Activated CD4-positive, alpha-beta memory T cell treated with anti-CD3 and anti-CD28 coated beads for 36 hours (primary cell): ENCODE measurements at regions not wholly inside any gene's neighbourhood (a gene's known extent, or its start where the extent isn't known, plus 50 kb on each side); places are given as distances from the start of the nearest gene placed in this dataset.
"Not testable (repeated sequence)": the region's sequence is repeated elsewhere in the genome, so short reads cannot be mapped to it uniquely, and the experiment has no call there.

Experiments
- CTCF ChIA-PET: fragments of 350-600 bp; sonication (Branson Sonifier 250); formaldehyde crosslinking; loops from one replicate; lab custom pipeline; 2021; ENCODE audit warnings: antibody characterized with exemption, inconsistent platforms; lab: Charles Lee
- POLR2A ChIA-PET: fragments of 350-600 bp; sonication (Branson Sonifier 250); formaldehyde crosslinking; loops from one replicate; lab custom pipeline; 2021; ENCODE audit warnings: antibody characterized with exemption; lab: Charles Lee
- DNase-seq: peaks from one replicate; pipeline ENCODE4 v3.0.0-alpha.2; 2020
- H3K27ac Mint-ChIP-seq: one replicate; pipeline ENCODE4 v1.8.0; 2021; ENCODE audit warnings: mixed read lengths
- H3K27me3 Mint-ChIP-seq: one replicate; pipeline ENCODE4 v1.8.0; 2021; ENCODE audit warnings: mixed read lengths
- H3K36me3 Mint-ChIP-seq: one replicate; pipeline ENCODE4 v1.8.0; 2021; ENCODE audit warnings: mixed read lengths
- H3K4me1 Mint-ChIP-seq: one replicate; pipeline ENCODE4 v1.8.0; 2021; ENCODE audit warnings: low read depth, mixed read lengths
- H3K4me3 Mint-ChIP-seq: one replicate; pipeline ENCODE4 v1.8.0; 2021; ENCODE audit warnings: mild to moderate bottlenecking, mixed read lengths
- H3K9me3 Mint-ChIP-seq: one replicate; pipeline ENCODE4 v1.8.0; 2021; ENCODE audit warnings: mixed read lengths
- intact Hi-C: fragments of 100-400 bp; cut with micrococcal nuclease; formaldehyde crosslinking; loops from one replicate; pipeline ENCODE4 v1.15.1; 2023

GRCh38 chr3:174480767-174481166 lies 378.4 kb upstream of the NAALADL2 start:
- Mint-ChIP-seq H3K27me3 (no peaks in the 10 kb centered on the region), H3K4me3 (no peak overlapping the region), H3K36me3 (no peaks in the 10 kb centered on the region), H3K27ac (no peak overlapping the region), H3K9me3 (no peaks in the 10 kb centered on the region), H3K4me1 (no peaks in the 10 kb centered on the region)
- ChIA-PET POLR2A (no interaction called here), CTCF (no interaction called here)
- no peak for DNase-seq
- intact Hi-C loops = no loop called here

- ChIA-PET CTCF (no interaction called here), POLR2A (no interaction called here)
- H3K9me3 Mint-ChIP-seq = no peaks in the 10 kb centered on the region
- no peak overlapping the region for H3K27ac Mint-ChIP-seq
- H3K4me1 Mint-ChIP-seq = no peaks in the 10 kb centered on the region
- intact Hi-C loops = no loop called here
- H3K4me3 Mint-ChIP-seq = no peak overlapping the region
- no peaks in the 10 kb centered on the region for H3K36me3 Mint-ChIP-seq
- no peak for DNase-seq
- no peaks in the 10 kb centered on the region for H3K27me3 Mint-ChIP-seq
These were observed 376.6 kb upstream of the NAALADL2 start for GRCh38 chr3:174482541-174482940.

- CTCF ChIA-PET = no interaction called here
- Mint-ChIP-seq H3K4me1 (no peaks in the 10 kb centered on the region), H3K4me3 (no peak overlapping the region), H3K9me3 (no peaks in the 10 kb centered on the region), H3K36me3 (no peaks in the 10 kb centered on the region), H3K27ac (no peak overlapping the region), H3K27me3 (no peaks in the 10 kb centered on the region)
- POLR2A ChIA-PET = no interaction called here
- DNase-seq = no peak
- intact Hi-C loops = no loop called here
These were observed 375.9 kb upstream of the NAALADL2 start for GRCh38 chr3:174483254-174483653.

- H3K9me3 Mint-ChIP-seq, H3K4me1 Mint-ChIP-seq, CTCF ChIA-PET, intact Hi-C loops, DNase-seq, POLR2A ChIA-PET, H3K4me3 Mint-ChIP-seq, H3K27me3 Mint-ChIP-seq, H3K36me3 Mint-ChIP-seq, H3K27ac Mint-ChIP-seq: not testable (repeated sequence)
These were observed 375.3 kb upstream of the NAALADL2 start for GRCh38 chr3:174483856-174484255.

GRCh38 chr3:174488527-174488926 lies 370.6 kb upstream of the NAALADL2 start:
- CTCF ChIA-PET = interaction anchor here (0.6 kb wide), 1 partner anchor 710 kb away, joined by 3 read pairs; no protein-coding TSS in a partner anchor

GRCh38 chr3:174495311-174495710 lies 363.8 kb upstream of the NAALADL2 start:
- no peak for DNase-seq
- Mint-ChIP-seq H3K9me3 (peaks cover 2% of the 10 kb centered on the region), H3K27me3 (no peaks in the 10 kb centered on the region), H3K4me1 (no peaks in the 10 kb centered on the region), H3K36me3 (no peaks in the 10 kb centered on the region), H3K4me3 (no peak overlapping the region), H3K27ac (no peak overlapping the region)
- ChIA-PET POLR2A (no interaction called here), CTCF (no interaction called here)
- intact Hi-C loops = no loop called here

More at GRCh38 chr3:174488527-174488926, 370.6 kb upstream of the NAALADL2 start:
- no peak for DNase-seq
- intact Hi-C loops = no loop called here
- POLR2A ChIA-PET = no interaction called here
- Mint-ChIP-seq H3K4me1 (no peaks in the 10 kb centered on the region), H3K4me3 (no peak overlapping the region), H3K27ac (no peak overlapping the region), H3K9me3 (peaks cover 9% of the 10 kb centered on the region), H3K36me3 (no peaks in the 10 kb centered on the region), H3K27me3 (no peaks in the 10 kb centered on the region)

GRCh38 chr3:174495928-174496327 lies 363.2 kb upstream of the NAALADL2 start:
- no peaks in the 10 kb centered on the region for H3K27me3 Mint-ChIP-seq
- no peak for DNase-seq
- no peak overlapping the region for H3K27ac Mint-ChIP-seq
- CTCF ChIA-PET = no interaction called here
- no peaks in the 10 kb centered on the region for H3K36me3 Mint-ChIP-seq
- H3K4me3 Mint-ChIP-seq = no peak overlapping the region
- no peaks in the 10 kb centered on the region for H3K9me3 Mint-ChIP-seq
- intact Hi-C loops = no loop called here
- H3K4me1 Mint-ChIP-seq = no peaks in the 10 kb centered on the region
- POLR2A ChIA-PET = no interaction called here

GRCh38 chr3:174498638-174499037 lies 360.5 kb upstream of the NAALADL2 start:
- Mint-ChIP-seq H3K36me3 (no peaks in the 10 kb centered on the region), H3K4me3 (no peak overlapping the region), H3K27me3 (no peaks in the 10 kb centered on the region), H3K27ac (no peak overlapping the region), H3K9me3 (no peaks in the 10 kb centered on the region), H3K4me1 (no peaks in the 10 kb centered on the region)
- intact Hi-C loops = no loop called here
- no peak for DNase-seq
- CTCF ChIA-PET = no interaction called here
- POLR2A ChIA-PET = no interaction called here

- no peak for DNase-seq
- CTCF ChIA-PET = no interaction called here
These were observed 353.9 kb upstream of the NAALADL2 start for GRCh38 chr3:174505266-174505665.

GRCh38 chr3:174524203-174524602 lies 334.9 kb upstream of the NAALADL2 start:
- POLR2A ChIA-PET = no interaction called here
- no peak for DNase-seq
- Mint-ChIP-seq H3K27me3 (no peaks in the 10 kb centered on the region), H3K4me3 (no peak overlapping the region), H3K9me3 (peaks cover 2% of the 10 kb centered on the region), H3K4me1 (no peaks in the 10 kb centered on the region), H3K36me3 (no peaks in the 10 kb centered on the region), H3K27ac (no peak overlapping the region)
- CTCF ChIA-PET = no interaction called here
- intact Hi-C loops = no loop called here

More at GRCh38 chr3:174505266-174505665, 353.9 kb upstream of the NAALADL2 start:
- Mint-ChIP-seq H3K27me3 (no peaks in the 10 kb centered on the region), H3K27ac (no peak overlapping the region), H3K36me3 (no peaks in the 10 kb centered on the region), H3K9me3 (peaks cover 3% of the 10 kb centered on the region), H3K4me1 (no peaks in the 10 kb centered on the region), H3K4me3 (no peak overlapping the region)
- intact Hi-C loops = no loop called here
- POLR2A ChIA-PET = no interaction called here

GRCh38 chr3:174529298-174529697 lies 329.8 kb upstream of the NAALADL2 start:
- no peaks in the 10 kb centered on the region for H3K4me1 Mint-ChIP-seq
- H3K36me3 Mint-ChIP-seq = no peaks in the 10 kb centered on the region
- CTCF ChIA-PET = no interaction called here
- no peak overlapping the region for H3K4me3 Mint-ChIP-seq
- intact Hi-C loops = no loop called here
- no peak for DNase-seq
- H3K9me3 Mint-ChIP-seq = peaks cover 7% of the 10 kb centered on the region
- no peaks in the 10 kb centered on the region for H3K27me3 Mint-ChIP-seq
- H3K27ac Mint-ChIP-seq = no peak overlapping the region
- POLR2A ChIA-PET = no interaction called here

- ChIA-PET CTCF (no interaction called here), POLR2A (no interaction called here)
- no peaks in the 10 kb centered on the region for H3K4me1 Mint-ChIP-seq
- DNase-seq = no peak
- no peaks in the 10 kb centered on the region for H3K36me3 Mint-ChIP-seq
- peaks cover 7% of the 10 kb centered on the region for H3K9me3 Mint-ChIP-seq
- H3K27me3 Mint-ChIP-seq = no peaks in the 10 kb centered on the region
- intact Hi-C loops = no loop called here
- no peak overlapping the region for H3K4me3 Mint-ChIP-seq
- no peak overlapping the region for H3K27ac Mint-ChIP-seq
These were observed 327.7 kb upstream of the NAALADL2 start for GRCh38 chr3:174531262-174531982.

GRCh38 chr3:174532216-174532615 lies 326.9 kb upstream of the NAALADL2 start:
- no peaks in the 10 kb centered on the region for H3K27me3 Mint-ChIP-seq
- H3K27ac Mint-ChIP-seq = no peak overlapping the region
- intact Hi-C loops = no loop called here
- CTCF ChIA-PET = no interaction called here
- H3K36me3 Mint-ChIP-seq = no peaks in the 10 kb centered on the region
- POLR2A ChIA-PET = no interaction called here
- no peak for DNase-seq
- no peaks in the 10 kb centered on the region for H3K4me1 Mint-ChIP-seq
- H3K4me3 Mint-ChIP-seq = no peak overlapping the region
- H3K9me3 Mint-ChIP-seq = peaks cover 7% of the 10 kb centered on the region
